OCI-LY7 (cell line): ENCODE measurements at regions not wholly inside any gene's neighbourhood (a gene's known extent, or its start where the extent isn't known, plus 50 kb on each side); places are given as distances from the start of the nearest gene placed in this dataset.

Experiments
- EZH2phosphoT487 ChIP-seq: fragments of 200-600 bp; sonication (generic); IDR thresholded peaks from 2 replicates; pipeline ENCODE4 v1.6.1; 2018; ENCODE audit warnings: low read depth, borderline replicate concordance, mild to moderate bottlenecking, mixed run types, antibody characterized with exemption, low read length, moderate library complexity, mixed read lengths
- TF ChIP-seq, protein P1 (sequence below): fragments of 200-600 bp; sonication (generic); conservative IDR thresholded peaks from 2 replicates; pipeline ENCODE4 v1.5.1; 2014; ENCODE audit warnings: mild to moderate bottlenecking, antibody characterized with exemption, low read length, moderate library complexity, mixed read lengths

DNA sequence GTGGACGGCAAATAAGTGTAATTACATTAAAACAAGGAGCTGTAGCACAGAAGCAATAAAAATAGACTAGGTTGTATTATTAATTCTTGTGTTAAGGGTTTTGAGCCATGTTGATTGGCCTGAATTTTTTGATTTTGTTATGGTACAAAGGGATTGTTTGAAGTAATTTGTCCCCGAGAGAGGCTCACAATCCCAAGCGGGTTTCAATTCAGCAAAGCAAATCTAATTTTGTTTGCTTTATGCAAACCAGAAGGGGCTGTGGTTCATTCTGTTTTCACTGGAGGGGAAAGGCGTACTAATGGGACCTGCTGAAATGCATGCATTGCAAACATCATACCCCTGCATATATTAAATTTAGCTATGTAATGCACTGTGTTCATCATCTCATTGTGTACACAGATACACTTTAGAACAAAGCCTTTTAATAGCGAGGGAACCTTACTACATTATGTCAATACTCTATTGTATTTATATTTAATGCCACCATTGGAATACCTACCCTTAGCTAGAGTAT is 379.5 kb upstream of the POU3F2 start:
- TF ChIP-seq, protein P1, sequence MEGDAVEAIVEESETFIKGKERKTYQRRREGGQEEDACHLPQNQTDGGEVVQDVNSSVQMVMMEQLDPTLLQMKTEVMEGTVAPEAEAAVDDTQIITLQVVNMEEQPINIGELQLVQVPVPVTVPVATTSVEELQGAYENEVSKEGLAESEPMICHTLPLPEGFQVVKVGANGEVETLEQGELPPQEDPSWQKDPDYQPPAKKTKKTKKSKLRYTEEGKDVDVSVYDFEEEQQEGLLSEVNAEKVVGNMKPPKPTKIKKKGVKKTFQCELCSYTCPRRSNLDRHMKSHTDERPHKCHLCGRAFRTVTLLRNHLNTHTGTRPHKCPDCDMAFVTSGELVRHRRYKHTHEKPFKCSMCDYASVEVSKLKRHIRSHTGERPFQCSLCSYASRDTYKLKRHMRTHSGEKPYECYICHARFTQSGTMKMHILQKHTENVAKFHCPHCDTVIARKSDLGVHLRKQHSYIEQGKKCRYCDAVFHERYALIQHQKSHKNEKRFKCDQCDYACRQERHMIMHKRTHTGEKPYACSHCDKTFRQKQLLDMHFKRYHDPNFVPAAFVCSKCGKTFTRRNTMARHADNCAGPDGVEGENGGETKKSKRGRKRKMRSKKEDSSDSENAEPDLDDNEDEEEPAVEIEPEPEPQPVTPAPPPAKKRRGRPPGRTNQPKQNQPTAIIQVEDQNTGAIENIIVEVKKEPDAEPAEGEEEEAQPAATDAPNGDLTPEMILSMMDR, result no peak
- no peak for TF ChIP-seq EZH2phosphoT487
